ENCODE measurements at regions not wholly inside any gene's neighbourhood (a gene's known extent, or its start where the extent isn't known, plus 50 kb on each side); places are given as distances from the start of the nearest gene placed in this dataset.
"Not testable (repeated sequence)": the region's sequence is repeated elsewhere in the genome, so short reads cannot be mapped to it uniquely, and the experiment has no call there.

GRCh38 chr15:70238917-70239316, 141.2 kb upstream of the TLE3 start:
- DNase-seq (ENCODE audit: low read depth in 1 of 2, low spot score in 1 of 2) = no peak

GRCh38 chr15:70237626-70238025, 139.9 kb upstream of the TLE3 start:
- no peak for DNase-seq (ENCODE audit: low read depth in 1 of 2, low spot score in 1 of 2)

GRCh38 chr15:70236341-70237086, 138.8 kb upstream of the TLE3 start:
- DNase-seq (ENCODE audit: low read depth in 1 of 2, low spot score in 1 of 2) = no peak

GRCh38 chr15:70235347-70235746, 137.6 kb upstream of the TLE3 start:
- DNase-seq (ENCODE audit: low read depth in 1 of 2, low spot score in 1 of 2) = no peak

GRCh38 chr15:70234256-70234905, 136.7 kb upstream of the TLE3 start:
- DNase-seq (ENCODE audit: low read depth in 1 of 2, low spot score in 1 of 2) = no peak

- DNase-seq (ENCODE audit: low read depth in 1 of 2, low spot score in 1 of 2) = no peak
Measured at GRCh38 chr15:70231484-70231883, 133.8 kb upstream of the TLE3 start.

GRCh38 chr15:70227918-70228317, 130.2 kb upstream of the TLE3 start:
- DNase-seq (ENCODE audit: low read depth in 1 of 2, low spot score in 1 of 2) = not testable (repeated sequence)

- DNase-seq (ENCODE audit: low read depth in 1 of 2, low spot score in 1 of 2) = no peak
Measured at GRCh38 chr15:70227147-70227546, 129.4 kb upstream of the TLE3 start.

GRCh38 chr15:70226337-70226980, 128.7 kb upstream of the TLE3 start:
- no peak for DNase-seq (ENCODE audit: low read depth in 1 of 2, low spot score in 1 of 2)

- no peak for DNase-seq (ENCODE audit: low read depth in 1 of 2, low spot score in 1 of 2)
Measured at GRCh38 chr15:70225416-70225815, 127.7 kb upstream of the TLE3 start.

- DNase-seq (ENCODE audit: low read depth in 1 of 2, low spot score in 1 of 2) = no peak
Measured at GRCh38 chr15:70222606-70223005, 124.9 kb upstream of the TLE3 start.

GRCh38 chr15:70220490-70221096, 122.9 kb upstream of the TLE3 start:
- DNase-seq (ENCODE audit: low read depth in 1 of 2, low spot score in 1 of 2) = no peak

GRCh38 chr15:70219966-70220365, 122.2 kb upstream of the TLE3 start:
- no peak for DNase-seq (ENCODE audit: low read depth in 1 of 2, low spot score in 1 of 2)

GRCh38 chr15:70219256-70219895, 121.7 kb upstream of the TLE3 start:
- no peak for DNase-seq (ENCODE audit: low read depth in 1 of 2, low spot score in 1 of 2)

- DNase-seq (ENCODE audit: low read depth in 1 of 2, low spot score in 1 of 2) = no peak
Measured at GRCh38 chr15:70217226-70218160, 119.8 kb upstream of the TLE3 start.

GRCh38 chr15:70215951-70216350, 118.2 kb upstream of the TLE3 start:
- no peak for DNase-seq (ENCODE audit: low read depth in 1 of 2, low spot score in 1 of 2)

GRCh38 chr15:70214941-70215635, 117.4 kb upstream of the TLE3 start:
- no peak for DNase-seq (ENCODE audit: low read depth in 1 of 2, low spot score in 1 of 2)

- no peak for DNase-seq (ENCODE audit: low read depth in 1 of 2, low spot score in 1 of 2)
Measured at GRCh38 chr15:70214276-70214675, 116.6 kb upstream of the TLE3 start.

GRCh38 chr15:70213794-70214193, 116.1 kb upstream of the TLE3 start:
- no peak for DNase-seq (ENCODE audit: low read depth in 1 of 2, low spot score in 1 of 2)

GRCh38 chr15:70212963-70213315, 115.2 kb upstream of the TLE3 start:
- DNase-seq (ENCODE audit: low read depth in 1 of 2, low spot score in 1 of 2) = no peak

Measured in activated T-helper 1 cell treated with anti-CD3 and anti-CD28 coated beads, Interleukin-2, amount 50 U/mL, for 16 hours (primary cell).